ENCODE measurements at regions not wholly inside any gene's neighbourhood (a gene's known extent, or its start where the extent isn't known, plus 50 kb on each side); places are given as distances from the start of the nearest gene placed in this dataset.

DNA sequence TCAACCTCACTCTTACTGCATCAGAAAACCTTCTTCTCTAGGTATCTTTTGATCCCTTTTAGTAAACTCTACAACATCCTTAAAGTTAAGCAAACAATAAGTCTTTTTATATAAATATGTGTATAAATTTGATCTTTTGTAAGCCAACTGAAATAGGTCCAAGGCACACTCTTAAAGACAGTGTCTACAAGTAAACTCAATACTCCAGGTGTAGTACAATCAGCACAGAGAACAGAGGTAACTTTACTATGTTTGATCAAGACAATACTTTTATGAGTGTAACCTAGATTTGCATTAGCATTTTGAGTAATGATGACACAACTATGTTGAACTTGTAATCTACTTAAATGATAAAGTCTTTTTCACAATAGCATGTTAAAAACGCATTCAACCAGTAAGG, 593.1 kb upstream of the CHAC2 start:
- no peak for TF ChIP-seq POLR2A (IDR thresholded peaks at IDR 0.05)
- TF ChIP-seq, protein P1, sequence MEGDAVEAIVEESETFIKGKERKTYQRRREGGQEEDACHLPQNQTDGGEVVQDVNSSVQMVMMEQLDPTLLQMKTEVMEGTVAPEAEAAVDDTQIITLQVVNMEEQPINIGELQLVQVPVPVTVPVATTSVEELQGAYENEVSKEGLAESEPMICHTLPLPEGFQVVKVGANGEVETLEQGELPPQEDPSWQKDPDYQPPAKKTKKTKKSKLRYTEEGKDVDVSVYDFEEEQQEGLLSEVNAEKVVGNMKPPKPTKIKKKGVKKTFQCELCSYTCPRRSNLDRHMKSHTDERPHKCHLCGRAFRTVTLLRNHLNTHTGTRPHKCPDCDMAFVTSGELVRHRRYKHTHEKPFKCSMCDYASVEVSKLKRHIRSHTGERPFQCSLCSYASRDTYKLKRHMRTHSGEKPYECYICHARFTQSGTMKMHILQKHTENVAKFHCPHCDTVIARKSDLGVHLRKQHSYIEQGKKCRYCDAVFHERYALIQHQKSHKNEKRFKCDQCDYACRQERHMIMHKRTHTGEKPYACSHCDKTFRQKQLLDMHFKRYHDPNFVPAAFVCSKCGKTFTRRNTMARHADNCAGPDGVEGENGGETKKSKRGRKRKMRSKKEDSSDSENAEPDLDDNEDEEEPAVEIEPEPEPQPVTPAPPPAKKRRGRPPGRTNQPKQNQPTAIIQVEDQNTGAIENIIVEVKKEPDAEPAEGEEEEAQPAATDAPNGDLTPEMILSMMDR (IDR thresholded peaks at IDR 0.05), result no peak

Measured in suprapubic skin (tissue), 3 donors.